ENCODE measurements at regions not wholly inside any gene's neighbourhood (a gene's known extent, or its start where the extent isn't known, plus 50 kb on each side); places are given as distances from the start of the nearest gene placed in this dataset.

- no peaks in the 10 kb centered on the region for H3K9me3 ChIP-seq (ENCODE audit: insufficient read depth, low read length, severe bottlenecking)
- H4K20me1 ChIP-seq (ENCODE audit: insufficient read depth, low read length): no peaks in the 10 kb centered on the region
- peaks cover 32% of the 10 kb centered on the region for H3K27me3 ChIP-seq (ENCODE audit: insufficient read depth, low read length, poor library complexity)
- H3K9ac ChIP-seq (ENCODE audit: low read depth, low read length): no peak overlapping the region
- no peak overlapping the region for H2AFZ ChIP-seq (ENCODE audit: low read depth, low read length)
- no peaks in the 10 kb centered on the region for H3K36me3 ChIP-seq (ENCODE audit: insufficient read depth, low read length)
- H3K4me2 ChIP-seq (ENCODE audit: insufficient read depth, low read length): no peak overlapping the region
- ATAC-seq (ENCODE audit: insufficient read depth, low read depth) (no peak), DNase-seq (no peak)
- TF ChIP-seq EZH2 (IDR thresholded peaks at IDR 0.05; ENCODE audit: borderline replicate concordance, low read depth, low read length, severe bottlenecking): no peak
- TF ChIP-seq, protein P1, sequence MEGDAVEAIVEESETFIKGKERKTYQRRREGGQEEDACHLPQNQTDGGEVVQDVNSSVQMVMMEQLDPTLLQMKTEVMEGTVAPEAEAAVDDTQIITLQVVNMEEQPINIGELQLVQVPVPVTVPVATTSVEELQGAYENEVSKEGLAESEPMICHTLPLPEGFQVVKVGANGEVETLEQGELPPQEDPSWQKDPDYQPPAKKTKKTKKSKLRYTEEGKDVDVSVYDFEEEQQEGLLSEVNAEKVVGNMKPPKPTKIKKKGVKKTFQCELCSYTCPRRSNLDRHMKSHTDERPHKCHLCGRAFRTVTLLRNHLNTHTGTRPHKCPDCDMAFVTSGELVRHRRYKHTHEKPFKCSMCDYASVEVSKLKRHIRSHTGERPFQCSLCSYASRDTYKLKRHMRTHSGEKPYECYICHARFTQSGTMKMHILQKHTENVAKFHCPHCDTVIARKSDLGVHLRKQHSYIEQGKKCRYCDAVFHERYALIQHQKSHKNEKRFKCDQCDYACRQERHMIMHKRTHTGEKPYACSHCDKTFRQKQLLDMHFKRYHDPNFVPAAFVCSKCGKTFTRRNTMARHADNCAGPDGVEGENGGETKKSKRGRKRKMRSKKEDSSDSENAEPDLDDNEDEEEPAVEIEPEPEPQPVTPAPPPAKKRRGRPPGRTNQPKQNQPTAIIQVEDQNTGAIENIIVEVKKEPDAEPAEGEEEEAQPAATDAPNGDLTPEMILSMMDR (IDR thresholded peaks at IDR 0.05; ENCODE audit: borderline replicate concordance, extremely low read depth, low read length, poor library complexity, severe bottlenecking): no peak
- H3K4me3 ChIP-seq (ENCODE audit: low read depth in 1 of 2, low read length in 2 of 2): no peak overlapping the region
- no peaks in the 10 kb centered on the region for H3K79me2 ChIP-seq (ENCODE audit: insufficient read depth, low read length)
- H3K4me1 ChIP-seq (ENCODE audit: insufficient read depth, low read length): no peaks in the 10 kb centered on the region
- no peak overlapping the region for H3K27ac ChIP-seq (ENCODE audit: low read length)
These were observed 424.0 kb downstream of the MCTP2 start for GRCh38 chr15:94655249-94655880.

GRCh38 chr15:94665676-94666441, 434.5 kb downstream of the MCTP2 start:
- no peaks in the 10 kb centered on the region for H3K4me1 ChIP-seq (ENCODE audit: insufficient read depth, low read length)
- ATAC-seq (ENCODE audit: insufficient read depth, low read depth): no peak
- no peak for TF ChIP-seq EZH2 (IDR thresholded peaks at IDR 0.05; ENCODE audit: borderline replicate concordance, low read depth, low read length, severe bottlenecking)
- TF ChIP-seq, protein P1 (IDR thresholded peaks at IDR 0.05; ENCODE audit: borderline replicate concordance, extremely low read depth, low read length, poor library complexity, severe bottlenecking): no peak
- no peaks in the 10 kb centered on the region for H3K79me2 ChIP-seq (ENCODE audit: insufficient read depth, low read length)
- H2AFZ ChIP-seq (ENCODE audit: low read depth, low read length): no peak overlapping the region
- no peak for DNase-seq
- no peaks in the 10 kb centered on the region for H3K36me3 ChIP-seq (ENCODE audit: insufficient read depth, low read length)
- H3K27ac ChIP-seq (ENCODE audit: low read length): no peak overlapping the region
- H3K4me3 ChIP-seq (ENCODE audit: low read depth in 1 of 2, low read length in 2 of 2): no peak overlapping the region
- no peak overlapping the region for H3K4me2 ChIP-seq (ENCODE audit: insufficient read depth, low read length)
- H4K20me1 ChIP-seq (ENCODE audit: insufficient read depth, low read length): no peaks in the 10 kb centered on the region
- H3K27me3 ChIP-seq (ENCODE audit: insufficient read depth, low read length, poor library complexity): peaks cover 31% of the 10 kb centered on the region
- no peaks in the 10 kb centered on the region for H3K9me3 ChIP-seq (ENCODE audit: insufficient read depth, low read length, severe bottlenecking)
- H3K9ac ChIP-seq (ENCODE audit: low read depth, low read length): no peak overlapping the region

GRCh38 chr15:94666553-94666952, 435.2 kb downstream of the MCTP2 start:
- no peak for DNase-seq
- H3K4me2 ChIP-seq (ENCODE audit: insufficient read depth, low read length): no peak overlapping the region
- TF ChIP-seq, protein P1 (IDR thresholded peaks at IDR 0.05; ENCODE audit: borderline replicate concordance, extremely low read depth, low read length, poor library complexity, severe bottlenecking): no peak
- TF ChIP-seq EZH2 (IDR thresholded peaks at IDR 0.05; ENCODE audit: borderline replicate concordance, low read depth, low read length, severe bottlenecking): no peak

More at GRCh38 chr15:94666553-94666952, 435.2 kb downstream of the MCTP2 start:
- Histone ChIP-seq H3K79me2 (ENCODE audit: insufficient read depth, low read length) (no peaks in the 10 kb centered on the region), H3K36me3 (ENCODE audit: insufficient read depth, low read length) (no peaks in the 10 kb centered on the region), H3K27me3 (ENCODE audit: insufficient read depth, low read length, poor library complexity) (peaks cover 32% of the 10 kb centered on the region), H2AFZ (ENCODE audit: low read depth, low read length) (no peak overlapping the region), H3K4me3 (ENCODE audit: low read depth in 1 of 2, low read length in 2 of 2) (no peak overlapping the region), H3K4me1 (ENCODE audit: insufficient read depth, low read length) (no peaks in the 10 kb centered on the region), H4K20me1 (ENCODE audit: insufficient read depth, low read length) (no peaks in the 10 kb centered on the region), H3K27ac (ENCODE audit: low read length) (no peak overlapping the region), H3K9ac (ENCODE audit: low read depth, low read length) (no peak overlapping the region), H3K9me3 (ENCODE audit: insufficient read depth, low read length, severe bottlenecking) (no peaks in the 10 kb centered on the region)
- ATAC-seq (ENCODE audit: insufficient read depth, low read depth): no peak
